CD4-positive, alpha-beta memory T cell (primary cell): ENCODE measurements at regions not wholly inside any gene's neighbourhood (a gene's known extent, or its start where the extent isn't known, plus 50 kb on each side); places are given as distances from the start of the nearest gene placed in this dataset.

Source experiments
- CTCF ChIA-PET: fragments of 350-600 bp; sonication (Branson Sonifier 250); formaldehyde crosslinking; loops from one replicate; lab custom pipeline; 2021; ENCODE audit warnings: inconsistent platforms; ENCODE audit not compliant: partially characterized antibody; lab: Charles Lee
- POLR2A ChIA-PET: fragments of 350-600 bp; sonication (Branson Sonifier 250); formaldehyde crosslinking; loops from one replicate; lab custom pipeline; 2021; ENCODE audit not compliant: partially characterized antibody; lab: Charles Lee
- DNase-seq, 5 donors: peaks; one replicate each; pipeline versions ENCODE4 v3.0.0 to v3.0.0-alpha.2; 2020 to 2022; ENCODE audit warnings: mixed read lengths in 1 of 5
- H3K27ac ChIP-seq: one replicate; pipeline ENCODE4 v1.7.0; 2013; ENCODE audit warnings: low read depth, low read length
- H3K27me3 ChIP-seq: 2 replicates; pipeline ENCODE4 v1.7.0; 2013; ENCODE audit warnings: mild to moderate bottlenecking, low read length, moderate library complexity; ENCODE audit not compliant: insufficient read depth
- H3K36me3 ChIP-seq: 2 replicates; pipeline ENCODE4 v1.7.0; 2013; ENCODE audit warnings: mild to moderate bottlenecking, low read length, moderate library complexity; ENCODE audit not compliant: insufficient read depth
- H3K4me1 ChIP-seq: 2 replicates; pipeline ENCODE4 v1.7.0; 2013; ENCODE audit warnings: mild to moderate bottlenecking, low read length, moderate library complexity; ENCODE audit not compliant: insufficient read depth
- H3K4me3 ChIP-seq, 2 donors: one replicate each; pipeline ENCODE4 v1.7.0; 2013; ENCODE audit warnings: low read length in 2 of 2, mild to moderate bottlenecking in 1 of 2
- H3K9me3 ChIP-seq, 2 donors: one replicate each; pipeline ENCODE4 v1.7.0; 2013; ENCODE audit warnings: low read length in 2 of 2, control low read depth in 1 of 2; ENCODE audit not compliant: control insufficient read depth in 1 of 2
- H3K27ac Mint-ChIP-seq, 7 donors: one replicate each; pipeline ENCODE4 v1.8.0; 2020 to 2021; ENCODE audit warnings: mixed read lengths in 7 of 7, mild to moderate bottlenecking in 6 of 7, inconsistent platforms in 3 of 7, moderate library complexity in 3 of 7
- H3K27me3 Mint-ChIP-seq, 2 donors: one replicate each; pipeline ENCODE4 v1.8.0; 2020 to 2021; ENCODE audit warnings: mixed read lengths in 2 of 2
- H3K36me3 Mint-ChIP-seq, 2 donors: one replicate each; pipeline ENCODE4 v1.8.0; 2020 to 2021; ENCODE audit warnings: mixed read lengths in 2 of 2, inconsistent platforms in 1 of 2, mild to moderate bottlenecking in 1 of 2
- H3K4me1 Mint-ChIP-seq, 4 donors: one replicate each; pipeline ENCODE4 v1.8.0; 2020 to 2021; ENCODE audit warnings: mixed read lengths in 4 of 4, mild to moderate bottlenecking in 1 of 4
- H3K4me3 Mint-ChIP-seq, 8 donors: one replicate each; pipeline ENCODE4 v1.8.0; 2020 to 2021; ENCODE audit warnings: mixed read lengths in 8 of 8, mild to moderate bottlenecking in 7 of 8, moderate library complexity in 6 of 8, inconsistent platforms in 3 of 8
- H3K9me3 Mint-ChIP-seq, 8 donors: one replicate each; pipeline ENCODE4 v1.8.0; 2020 to 2021; ENCODE audit warnings: mixed read lengths in 8 of 8, mild to moderate bottlenecking in 5 of 8, inconsistent platforms in 3 of 8, moderate library complexity in 1 of 8
- intact Hi-C: fragments of 100-400 bp; cut with micrococcal nuclease; formaldehyde crosslinking; loops from one replicate; pipeline ENCODE4 v1.15.1; 2023

GRCh38 chr4:136725286-136726081 lies 806.8 kb downstream of the PCDH18 start:
- Histone ChIP-seq H3K4me3 (no peak overlapping the region), H3K27ac (no peak overlapping the region), H3K36me3 (no peaks in the 10 kb centered on the region), H3K9me3 (no peaks in the 10 kb centered on the region), H3K27me3 (no peaks in the 10 kb centered on the region), H3K4me1 (no peaks in the 10 kb centered on the region)
- CTCF ChIA-PET = no interaction called here
- POLR2A ChIA-PET = no interaction called here
- no peaks in the 10 kb centered on the region for H3K4me1 Mint-ChIP-seq
- peaks cover 4 to 14% (median 8%) of the 10 kb centered on the region in 8 donors for H3K9me3 Mint-ChIP-seq
- DNase-seq = no peak
- H3K27me3 Mint-ChIP-seq = no peaks in the 10 kb centered on the region
- intact Hi-C loops = no loop called here
- no peak overlapping the region for H3K27ac Mint-ChIP-seq
- no peak overlapping the region for H3K4me3 Mint-ChIP-seq
- no peaks in the 10 kb centered on the region for H3K36me3 Mint-ChIP-seq

GRCh38 chr4:136713140-136713539 lies 819.2 kb downstream of the PCDH18 start:
- intact Hi-C loops = no loop called here

DNA sequence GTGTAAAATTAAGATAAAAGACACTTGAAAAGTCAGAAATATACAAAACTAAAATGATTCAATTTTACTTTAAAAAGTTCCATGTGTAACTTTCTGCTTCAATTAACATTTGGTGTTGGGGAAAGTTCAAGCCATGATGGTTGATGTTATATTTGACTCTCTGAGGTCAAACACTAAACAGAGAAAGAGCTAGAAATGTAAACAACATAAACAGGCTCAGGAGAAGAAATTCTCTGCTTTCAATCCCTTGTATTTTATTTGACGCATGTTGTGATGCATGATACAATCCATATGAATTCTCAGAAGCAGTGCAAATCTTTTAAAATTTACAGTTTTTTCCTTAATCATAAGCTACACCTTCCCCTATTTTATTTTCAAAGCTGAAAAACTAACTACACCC lies 822.4 kb downstream of the PCDH18 start:
- Histone ChIP-seq H3K9me3 (no peaks in the 10 kb centered on the region), H3K27ac (no peak overlapping the region), H3K4me3 (no peak overlapping the region), H3K4me1 (no peaks in the 10 kb centered on the region), H3K36me3 (no peaks in the 10 kb centered on the region), H3K27me3 (no peaks in the 10 kb centered on the region)
- peaks cover 0 to 7% (median under 1%) of the 10 kb centered on the region in 8 donors for H3K9me3 Mint-ChIP-seq
- no peak overlapping the region for H3K4me3 Mint-ChIP-seq
- H3K4me1 Mint-ChIP-seq = no peaks in the 10 kb centered on the region
- intact Hi-C loops = no loop called here
- CTCF ChIA-PET = no interaction called here
- DNase-seq = no peak
- no peaks in the 10 kb centered on the region for H3K36me3 Mint-ChIP-seq
- no peaks in the 10 kb centered on the region for H3K27me3 Mint-ChIP-seq
- no peak overlapping the region for H3K27ac Mint-ChIP-seq
- POLR2A ChIA-PET = no interaction called here

More at GRCh38 chr4:136713140-136713539, 819.2 kb downstream of the PCDH18 start:
- H3K4me3 ChIP-seq = no peak overlapping the region
- Mint-ChIP-seq H3K4me1 (no peaks in the 10 kb centered on the region), H3K27me3 (no peaks in the 10 kb centered on the region), H3K4me3 (no peak overlapping the region), H3K36me3 (no peaks in the 10 kb centered on the region), H3K27ac (no peak overlapping the region), H3K9me3 (peaks cover 0 to 7% (median 5%) of the 10 kb centered on the region in 8 donors)
- ChIA-PET POLR2A (no interaction called here), CTCF (no interaction called here)
- H3K27ac ChIP-seq = no peak overlapping the region
- H3K4me1 ChIP-seq = no peaks in the 10 kb centered on the region
- H3K9me3 ChIP-seq = no peaks in the 10 kb centered on the region
- H3K36me3 ChIP-seq = no peaks in the 10 kb centered on the region
- H3K27me3 ChIP-seq = no peaks in the 10 kb centered on the region
- DNase-seq = no peak

DNA sequence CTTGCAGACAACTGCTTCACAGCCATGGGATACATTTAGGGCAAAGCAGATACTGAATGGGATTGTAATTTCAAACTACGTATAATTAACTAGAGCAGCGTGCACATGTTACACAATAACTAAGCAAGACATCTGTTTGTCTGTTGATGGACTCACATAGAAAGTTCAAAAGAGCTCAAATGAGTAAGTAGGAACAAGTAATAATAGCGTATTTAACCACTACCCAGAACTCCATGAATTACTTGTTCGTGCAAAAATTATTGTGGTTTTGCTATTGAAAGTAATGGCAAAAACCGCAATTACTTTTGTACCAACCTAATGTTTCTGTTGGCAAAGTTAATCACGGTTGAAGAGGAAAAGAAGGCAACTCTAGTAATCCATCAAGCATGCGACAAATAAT lies 825.4 kb downstream of the PCDH18 start:
- POLR2A ChIA-PET = no interaction called here
- Histone ChIP-seq H3K27me3 (no peaks in the 10 kb centered on the region), H3K9me3 (no peaks in the 10 kb centered on the region), H3K4me1 (no peaks in the 10 kb centered on the region), H3K27ac (no peak overlapping the region), H3K36me3 (no peaks in the 10 kb centered on the region), H3K4me3 (no peak overlapping the region)
- H3K4me1 Mint-ChIP-seq = no peaks in the 10 kb centered on the region
- no peak overlapping the region for H3K27ac Mint-ChIP-seq
- H3K36me3 Mint-ChIP-seq = no peaks in the 10 kb centered on the region
- no peak overlapping the region for H3K4me3 Mint-ChIP-seq
- DNase-seq = no peak
- intact Hi-C loops = no loop called here
- H3K27me3 Mint-ChIP-seq = no peaks in the 10 kb centered on the region
- peaks cover 0 to 7% (median under 1%) of the 10 kb centered on the region in 8 donors for H3K9me3 Mint-ChIP-seq
- CTCF ChIA-PET = no interaction called here

DNA sequence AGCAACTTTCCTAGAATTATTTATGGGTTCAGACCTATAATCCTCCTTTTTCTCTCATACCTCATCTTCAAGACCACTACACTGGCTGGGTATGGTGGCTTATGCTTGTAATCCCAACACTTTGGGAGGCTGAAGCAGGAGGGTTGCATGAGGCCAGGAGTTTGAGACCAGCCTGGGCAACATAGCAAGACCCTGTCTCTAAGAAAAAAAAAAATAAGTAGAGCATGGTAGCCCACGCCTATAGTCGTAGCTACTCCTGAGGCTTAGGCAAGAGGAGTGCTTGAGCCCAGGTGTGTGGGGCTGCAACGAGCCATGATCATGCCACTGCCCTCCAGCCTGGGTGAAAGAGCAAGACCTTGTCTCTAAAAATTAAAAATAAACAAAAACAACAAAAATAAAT lies 832.4 kb downstream of the PCDH18 start:
- no peaks in the 10 kb centered on the region for H3K27me3 ChIP-seq
- Mint-ChIP-seq H3K4me3 (no peak overlapping the region), H3K27me3 (no peaks in the 10 kb centered on the region), H3K27ac (no peak overlapping the region), H3K4me1 (no peaks in the 10 kb centered on the region), H3K9me3 (peaks cover 0 to 8% (median 3%) of the 10 kb centered on the region in 8 donors), H3K36me3 (no peaks in the 10 kb centered on the region)
- H3K27ac ChIP-seq = no peak overlapping the region
- H3K4me3 ChIP-seq = no peak overlapping the region
- intact Hi-C loops = no loop called here
- CTCF ChIA-PET = no interaction called here
- H3K36me3 ChIP-seq = no peaks in the 10 kb centered on the region
- no peaks in the 10 kb centered on the region for H3K9me3 ChIP-seq
- H3K4me1 ChIP-seq = no peaks in the 10 kb centered on the region
- DNase-seq = no peak
- POLR2A ChIA-PET = no interaction called here

DNA sequence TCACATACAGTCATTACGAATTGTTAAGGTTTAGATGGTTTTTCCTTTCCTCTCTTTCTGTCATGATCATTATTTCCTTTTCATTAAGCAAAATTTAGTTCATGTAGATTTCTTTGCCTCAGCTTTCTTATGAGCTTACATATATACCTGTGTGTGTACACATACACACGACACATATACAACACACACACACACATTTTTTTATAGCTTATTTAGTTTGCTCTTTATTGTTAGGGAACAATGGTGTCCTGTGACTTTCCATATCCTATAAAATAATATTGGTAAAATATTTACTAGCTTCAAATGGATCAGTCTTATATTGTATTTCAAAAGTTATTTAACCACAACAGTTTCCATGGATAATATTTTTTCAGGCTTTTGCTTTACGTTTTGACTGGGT lies 840.7 kb downstream of the PCDH18 start:
- H3K27me3 Mint-ChIP-seq = no peaks in the 10 kb centered on the region

GRCh38 chr4:136690360-136690759 lies 841.9 kb downstream of the PCDH18 start:
- intact Hi-C loops = no loop called here
- peaks cover 0 to 7% (median 3%) of the 10 kb centered on the region in 8 donors for H3K9me3 Mint-ChIP-seq
- no peak overlapping the region for H3K4me3 ChIP-seq

More for the DNA sequence above, 840.7 kb downstream of the PCDH18 start:
- Histone ChIP-seq H3K36me3 (no peaks in the 10 kb centered on the region), H3K27ac (no peak overlapping the region), H3K4me3 (no peak overlapping the region), H3K4me1 (no peaks in the 10 kb centered on the region), H3K27me3 (no peaks in the 10 kb centered on the region), H3K9me3 (no peaks in the 10 kb centered on the region)
- no peak overlapping the region for H3K27ac Mint-ChIP-seq
- H3K4me1 Mint-ChIP-seq = no peaks in the 10 kb centered on the region
- no peaks in the 10 kb centered on the region for H3K36me3 Mint-ChIP-seq
- intact Hi-C loops = no loop called here
- peaks cover 0 to 8% (median 2%) of the 10 kb centered on the region in 8 donors for H3K9me3 Mint-ChIP-seq
- POLR2A ChIA-PET = no interaction called here
- CTCF ChIA-PET = interaction anchor here (2.1 kb wide), 1 partner anchor 11 kb away, joined by 6 read pairs; no protein-coding TSS in a partner anchor
- no peak overlapping the region for H3K4me3 Mint-ChIP-seq
- no peak for DNase-seq

More at GRCh38 chr4:136690360-136690759, 841.9 kb downstream of the PCDH18 start:
- Mint-ChIP-seq H3K4me1 (no peaks in the 10 kb centered on the region), H3K4me3 (no peak overlapping the region), H3K27me3 (no peaks in the 10 kb centered on the region), H3K36me3 (no peaks in the 10 kb centered on the region), H3K27ac (no peak overlapping the region)
- no peaks in the 10 kb centered on the region for H3K27me3 ChIP-seq
- H3K27ac ChIP-seq = no peak overlapping the region
- no peak for DNase-seq
- H3K4me1 ChIP-seq = no peaks in the 10 kb centered on the region
- H3K9me3 ChIP-seq = no peaks in the 10 kb centered on the region
- H3K36me3 ChIP-seq = no peaks in the 10 kb centered on the region
- CTCF ChIA-PET = no interaction called here
- POLR2A ChIA-PET = no interaction called here
